ENCODE measurements at regions not wholly inside any gene's neighbourhood (a gene's known extent, or its start where the extent isn't known, plus 50 kb on each side); places are given as distances from the start of the nearest gene placed in this dataset.

DNA sequence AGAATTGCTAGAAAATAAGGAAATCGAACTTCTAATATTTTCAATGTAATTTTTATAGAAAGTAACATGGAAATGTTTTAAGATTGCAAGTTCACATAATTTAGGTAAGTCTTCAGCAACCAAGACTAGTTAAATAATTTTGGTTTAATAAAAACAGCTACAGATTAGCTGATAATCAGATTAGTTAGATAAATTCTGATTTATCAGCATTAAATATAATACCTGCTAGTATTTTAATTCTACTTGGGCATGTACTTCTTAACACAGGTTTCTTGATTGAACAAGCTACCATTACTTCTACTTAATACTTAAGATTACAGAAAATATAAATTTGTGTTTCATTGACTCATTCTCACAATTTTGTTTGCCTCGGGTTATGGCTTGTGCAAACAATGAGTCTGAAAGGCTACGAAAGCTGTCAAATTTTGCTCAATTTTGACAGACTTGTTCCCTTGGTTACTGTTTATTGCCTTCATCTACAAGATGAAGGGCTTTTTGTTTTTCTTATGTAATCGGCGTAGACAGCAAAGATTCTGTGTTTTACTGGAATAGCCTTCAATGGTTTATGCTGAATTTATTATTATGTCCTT is 116.1 kb upstream of the NUDT4 start:
- no peaks in the 10 kb centered on the region for H3K9me3 Mint-ChIP-seq (ENCODE audit: unreplicated experiment)
- H3K4me1 Mint-ChIP-seq (ENCODE audit: unreplicated experiment), result peaks cover 3% of the 10 kb centered on the region
- TF ChIP-seq, protein P1, sequence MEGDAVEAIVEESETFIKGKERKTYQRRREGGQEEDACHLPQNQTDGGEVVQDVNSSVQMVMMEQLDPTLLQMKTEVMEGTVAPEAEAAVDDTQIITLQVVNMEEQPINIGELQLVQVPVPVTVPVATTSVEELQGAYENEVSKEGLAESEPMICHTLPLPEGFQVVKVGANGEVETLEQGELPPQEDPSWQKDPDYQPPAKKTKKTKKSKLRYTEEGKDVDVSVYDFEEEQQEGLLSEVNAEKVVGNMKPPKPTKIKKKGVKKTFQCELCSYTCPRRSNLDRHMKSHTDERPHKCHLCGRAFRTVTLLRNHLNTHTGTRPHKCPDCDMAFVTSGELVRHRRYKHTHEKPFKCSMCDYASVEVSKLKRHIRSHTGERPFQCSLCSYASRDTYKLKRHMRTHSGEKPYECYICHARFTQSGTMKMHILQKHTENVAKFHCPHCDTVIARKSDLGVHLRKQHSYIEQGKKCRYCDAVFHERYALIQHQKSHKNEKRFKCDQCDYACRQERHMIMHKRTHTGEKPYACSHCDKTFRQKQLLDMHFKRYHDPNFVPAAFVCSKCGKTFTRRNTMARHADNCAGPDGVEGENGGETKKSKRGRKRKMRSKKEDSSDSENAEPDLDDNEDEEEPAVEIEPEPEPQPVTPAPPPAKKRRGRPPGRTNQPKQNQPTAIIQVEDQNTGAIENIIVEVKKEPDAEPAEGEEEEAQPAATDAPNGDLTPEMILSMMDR (IDR thresholded peaks at IDR 0.05; ENCODE audit: unreplicated experiment), result no peak
- H3K27ac Mint-ChIP-seq (ENCODE audit: unreplicated experiment), result no peak overlapping the region
- H3K27me3 Mint-ChIP-seq (ENCODE audit: unreplicated experiment), result no peaks in the 10 kb centered on the region
- H3K4me3 Mint-ChIP-seq (ENCODE audit: unreplicated experiment), result no peak overlapping the region
- no peaks in the 10 kb centered on the region for H3K36me3 Mint-ChIP-seq (ENCODE audit: low read depth, unreplicated experiment)
- no peak for DNase-seq (ENCODE audit: low spot score)

DNA sequence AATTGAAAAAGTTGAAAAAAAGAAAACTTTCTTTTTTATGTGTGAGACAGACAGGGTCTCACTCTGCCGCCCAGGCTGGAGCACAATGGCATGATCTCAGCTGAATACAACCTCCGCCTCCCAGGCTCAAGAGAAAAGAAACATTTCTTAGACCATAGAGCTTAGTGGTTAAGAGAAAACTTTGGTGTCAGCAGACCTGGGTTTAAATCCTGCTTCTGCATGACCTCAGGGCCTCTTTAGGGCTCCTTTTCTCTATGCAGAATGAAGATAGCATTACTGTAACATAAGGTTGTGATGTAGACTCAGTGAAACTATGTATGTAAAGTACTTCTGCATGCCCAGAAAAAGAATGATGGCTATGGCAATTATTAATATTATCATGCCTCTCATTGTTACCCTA is 104.7 kb upstream of the NUDT4 start:
- no peak for DNase-seq (ENCODE audit: low spot score)
- Mint-ChIP-seq H3K36me3 (ENCODE audit: low read depth, unreplicated experiment) (no peaks in the 10 kb centered on the region), H3K27ac (ENCODE audit: unreplicated experiment) (no peak overlapping the region), H3K27me3 (ENCODE audit: unreplicated experiment) (peaks cover 2% of the 10 kb centered on the region), H3K9me3 (ENCODE audit: unreplicated experiment) (no peaks in the 10 kb centered on the region), H3K4me3 (ENCODE audit: unreplicated experiment) (no peak overlapping the region), H3K4me1 (ENCODE audit: unreplicated experiment) (peaks cover 2% of the 10 kb centered on the region)
- TF ChIP-seq, protein P1 (IDR thresholded peaks at IDR 0.05; ENCODE audit: unreplicated experiment), result no peak

DNA sequence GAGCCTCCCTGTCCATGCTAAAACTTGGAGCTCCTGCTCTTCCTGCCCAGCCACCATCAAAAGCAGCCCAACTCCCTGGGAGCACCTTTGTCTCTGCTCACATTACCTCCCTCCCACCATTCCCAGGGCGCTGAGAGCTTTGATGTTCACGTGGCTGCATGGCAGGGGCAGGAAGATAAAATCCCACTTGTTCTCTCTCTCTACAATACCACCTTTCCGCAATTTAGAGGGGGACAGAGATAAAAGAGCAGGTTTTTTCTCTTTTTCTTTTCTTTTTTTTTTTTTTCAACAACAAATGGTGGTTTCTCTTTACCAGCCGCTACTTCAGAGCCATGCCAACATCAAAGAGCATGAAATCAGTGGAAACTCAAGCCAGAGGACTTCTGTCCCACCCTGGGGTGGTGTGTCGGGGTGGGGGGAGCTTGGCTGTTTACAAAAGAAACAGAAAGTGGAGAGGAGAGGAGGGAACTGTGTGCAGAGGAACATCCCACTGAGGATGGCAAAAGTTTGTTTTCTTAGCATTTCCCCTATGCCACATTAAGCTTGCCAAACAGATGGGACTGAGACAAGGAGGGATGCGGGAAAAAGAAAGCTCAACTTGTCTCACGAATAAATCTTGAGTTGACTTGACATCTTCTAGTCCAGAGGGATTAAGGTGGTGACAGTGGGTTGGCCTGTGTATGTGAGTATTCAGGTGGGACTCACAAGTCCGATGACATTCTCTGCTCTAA is 103.7 kb upstream of the NUDT4 start:
- H3K36me3 Mint-ChIP-seq (ENCODE audit: low read depth, unreplicated experiment), result no peaks in the 10 kb centered on the region
- H3K4me1 Mint-ChIP-seq (ENCODE audit: unreplicated experiment), result peaks cover 2% of the 10 kb centered on the region
- no peak overlapping the region for H3K4me3 Mint-ChIP-seq (ENCODE audit: unreplicated experiment)
- TF ChIP-seq, protein P1 (IDR thresholded peaks at IDR 0.05; ENCODE audit: unreplicated experiment), result no peak
- H3K9me3 Mint-ChIP-seq (ENCODE audit: unreplicated experiment), result no peaks in the 10 kb centered on the region
- no peak for DNase-seq (ENCODE audit: low spot score)
- peaks cover 2% of the 10 kb centered on the region for H3K27me3 Mint-ChIP-seq (ENCODE audit: unreplicated experiment)
- H3K27ac Mint-ChIP-seq (ENCODE audit: unreplicated experiment), result no peak overlapping the region

DNA sequence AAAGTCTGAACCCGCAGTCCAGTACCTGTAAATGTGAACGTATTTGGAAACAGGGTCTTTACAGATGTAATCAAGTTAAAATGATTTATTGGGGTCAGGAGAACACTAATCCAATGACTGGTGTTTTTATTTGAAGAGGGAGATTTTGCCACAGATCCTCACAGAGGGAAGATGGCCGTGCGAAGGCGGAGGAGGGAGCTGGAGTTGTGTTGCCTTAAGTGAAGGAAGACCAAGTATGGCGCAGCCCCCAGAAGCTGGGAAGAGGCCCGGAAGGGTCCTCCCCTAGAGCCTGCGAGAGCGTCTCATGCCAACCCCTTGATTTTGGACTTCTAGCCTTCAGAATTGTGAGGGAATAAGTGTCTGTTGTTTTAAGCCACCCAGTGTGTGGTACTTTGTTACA is 102.8 kb upstream of the NUDT4 start:
- Mint-ChIP-seq H3K27ac (ENCODE audit: unreplicated experiment) (no peak overlapping the region), H3K4me3 (ENCODE audit: unreplicated experiment) (no peak overlapping the region), H3K9me3 (ENCODE audit: unreplicated experiment) (no peaks in the 10 kb centered on the region), H3K36me3 (ENCODE audit: low read depth, unreplicated experiment) (no peaks in the 10 kb centered on the region), H3K4me1 (ENCODE audit: unreplicated experiment) (peaks cover 9% of the 10 kb centered on the region), H3K27me3 (ENCODE audit: unreplicated experiment) (peaks cover 2% of the 10 kb centered on the region)
- no peak for DNase-seq (ENCODE audit: low spot score)
- TF ChIP-seq, protein P1 (IDR thresholded peaks at IDR 0.05; ENCODE audit: unreplicated experiment), result no peak

DNA sequence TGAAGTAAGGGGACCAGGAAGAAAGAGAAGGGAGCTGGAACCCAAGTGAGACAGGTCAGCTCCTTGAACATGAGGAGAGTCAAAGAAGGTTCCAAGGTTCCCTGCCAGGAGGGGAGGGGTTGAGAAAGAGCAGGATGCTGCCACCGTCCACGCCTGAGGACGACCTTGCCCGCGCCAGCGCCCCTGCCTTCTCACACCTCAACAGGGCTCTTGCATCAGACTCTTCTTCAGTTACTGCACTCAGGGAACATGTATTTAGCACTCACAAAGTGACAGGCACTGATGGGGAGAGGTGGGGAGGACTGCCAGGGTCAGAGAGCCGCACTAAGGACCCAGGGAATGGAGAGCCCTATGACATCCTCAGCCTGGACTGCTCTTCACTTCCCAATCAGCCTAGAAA is 102.1 kb upstream of the NUDT4 start:
- peaks cover 15% of the 10 kb centered on the region for H3K4me1 Mint-ChIP-seq (ENCODE audit: unreplicated experiment)
- H3K4me3 Mint-ChIP-seq (ENCODE audit: unreplicated experiment), result no peak overlapping the region
- H3K27me3 Mint-ChIP-seq (ENCODE audit: unreplicated experiment), result peaks cover 2% of the 10 kb centered on the region
- H3K36me3 Mint-ChIP-seq (ENCODE audit: low read depth, unreplicated experiment), result no peaks in the 10 kb centered on the region
- no peaks in the 10 kb centered on the region for H3K9me3 Mint-ChIP-seq (ENCODE audit: unreplicated experiment)
- no peak overlapping the region for H3K27ac Mint-ChIP-seq (ENCODE audit: unreplicated experiment)
- no peak for DNase-seq (ENCODE audit: low spot score)
- TF ChIP-seq, protein P1 (IDR thresholded peaks at IDR 0.05; ENCODE audit: unreplicated experiment), result no peak

Measured in endothelial cell (in vitro differentiated cells).